ENCODE measurements at regions not wholly inside any gene's neighbourhood (a gene's known extent, or its start where the extent isn't known, plus 50 kb on each side); places are given as distances from the start of the nearest gene placed in this dataset.
"Not testable (repeated sequence)": the region's sequence is repeated elsewhere in the genome, so short reads cannot be mapped to it uniquely, and the experiment has no call there.

DNA sequence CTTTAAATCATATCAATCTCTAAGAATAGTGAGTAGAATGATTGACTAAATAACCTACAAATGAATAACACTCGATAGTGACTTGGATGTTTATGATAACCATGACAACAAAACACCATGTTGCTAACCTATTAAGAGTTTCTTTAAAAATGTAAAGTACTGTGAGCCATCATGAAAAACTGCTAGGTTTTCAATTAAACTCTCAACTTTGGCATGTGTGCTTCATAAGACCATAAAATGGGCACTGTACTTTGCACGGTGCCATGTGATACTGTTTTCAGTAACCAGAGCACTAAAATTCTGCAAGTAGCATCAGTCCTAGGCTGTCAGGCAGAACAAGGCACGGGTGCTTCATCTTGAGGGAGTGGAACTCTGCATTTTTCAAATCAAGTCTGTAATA, 96.2 kb upstream of the TRIM77 start:
- intact Hi-C loops (cut with DNase I), result loop anchor here (5.0 to 10.0 kb wide), 2 partner anchors 279 to 517 kb away; no protein-coding TSS in a partner anchor
- no peak for DNase-seq

DNA sequence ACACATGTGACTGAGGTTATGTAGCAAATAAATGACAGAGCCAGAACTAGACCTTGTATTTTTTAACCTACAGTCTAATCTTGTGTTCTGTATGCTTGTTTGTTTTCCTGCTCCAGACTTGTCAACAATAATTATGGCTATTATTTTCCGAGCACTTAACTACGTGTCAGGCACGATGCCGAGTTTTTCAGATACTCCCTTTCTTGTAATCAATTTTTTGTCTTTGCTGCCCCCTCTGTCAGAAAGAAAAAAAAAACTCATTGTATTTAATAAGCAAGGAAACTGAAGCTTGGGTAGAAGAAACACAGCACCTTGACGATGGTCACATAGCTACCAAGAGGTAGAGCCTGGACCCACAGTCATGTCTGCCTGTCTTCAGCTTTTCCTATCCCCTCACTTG, 95.7 kb upstream of the TRIM77 start:
- not testable (repeated sequence) for DNase-seq
- intact Hi-C loops (cut with DNase I), result loop anchor here (5.0 to 10.0 kb wide), 2 partner anchors 280 to 517 kb away; no protein-coding TSS in a partner anchor

DNA sequence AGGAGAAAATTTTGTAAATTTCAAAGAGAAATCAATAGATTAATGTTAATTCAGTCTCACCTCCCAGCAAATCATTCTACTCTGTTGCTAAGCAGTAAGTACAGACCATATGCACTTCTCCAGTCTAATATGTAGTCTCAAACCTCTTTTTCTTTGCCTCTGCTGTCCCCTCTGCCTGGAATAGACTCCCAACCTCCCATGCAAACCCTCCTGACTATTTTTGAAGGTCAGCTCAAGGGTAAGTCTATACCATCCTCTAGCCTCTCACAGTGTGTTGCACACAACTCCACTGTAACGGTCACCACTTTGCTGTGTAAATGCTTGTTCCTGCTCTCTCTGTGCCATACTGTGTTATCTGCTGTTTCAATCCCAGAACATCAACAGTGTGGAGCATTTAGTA, 94.5 kb upstream of the TRIM77 start:
- intact Hi-C loops (cut with DNase I), result loop anchor here (10.0 kb wide), 1 partner anchor 281 kb away; no protein-coding TSS in a partner anchor
- DNase-seq, result not testable (repeated sequence)

DNA sequence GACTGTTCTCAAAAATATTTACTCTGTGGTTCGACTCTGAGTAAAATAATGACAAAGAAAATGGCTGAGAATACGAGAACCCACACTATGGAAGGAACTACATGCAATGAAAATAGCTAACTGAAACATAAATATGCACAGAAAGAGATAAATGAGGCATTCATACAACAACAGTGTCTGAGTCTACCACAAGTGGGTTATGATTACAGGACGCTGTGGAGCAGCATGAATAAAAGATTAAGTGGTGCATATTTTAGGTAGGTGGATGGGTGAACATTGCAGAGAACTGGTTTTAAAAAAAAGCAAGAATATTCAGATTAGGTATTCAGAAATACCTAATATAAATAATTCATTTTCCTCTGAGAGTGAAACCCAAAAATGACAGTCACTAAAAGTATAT, 93.9 kb upstream of the TRIM77 start:
- DNase-seq, result not testable (repeated sequence)
- intact Hi-C loops (cut with DNase I), result loop anchor here (10.0 kb wide), 1 partner anchor 281 kb away; no protein-coding TSS in a partner anchor

DNA sequence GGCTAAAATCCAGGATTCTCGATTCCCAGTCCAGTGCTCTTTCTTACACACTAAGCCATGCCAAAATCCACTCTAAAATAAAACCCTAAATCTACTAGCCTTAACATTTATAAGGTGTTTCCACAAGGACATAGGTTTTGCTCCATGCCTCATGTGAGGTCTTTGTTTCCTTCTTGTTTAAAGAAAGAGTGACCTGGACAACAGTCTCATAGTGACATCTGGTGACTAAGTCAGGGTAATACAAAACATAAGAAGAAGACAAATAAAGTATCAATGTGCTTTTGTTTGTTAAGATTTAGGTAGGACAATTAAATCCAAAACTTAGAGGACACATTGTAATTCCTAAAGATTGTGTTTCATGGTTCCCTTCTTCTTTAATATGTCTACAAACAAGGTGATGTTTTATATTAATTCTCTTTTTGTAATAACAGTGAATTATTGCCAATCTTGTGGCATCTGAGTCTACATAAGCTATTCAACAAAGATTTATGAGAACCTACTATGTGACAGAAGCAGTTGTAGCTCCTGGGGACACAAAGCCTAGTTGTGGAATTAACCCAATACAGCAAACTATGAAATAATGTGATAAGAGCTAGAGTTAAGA, 93.0 kb upstream of the TRIM77 start:
- not testable (repeated sequence) for DNase-seq
- intact Hi-C loops (cut with DNase I), result loop anchor here (10.0 kb wide), 1 partner anchor 282 kb away; no protein-coding TSS in a partner anchor

DNA sequence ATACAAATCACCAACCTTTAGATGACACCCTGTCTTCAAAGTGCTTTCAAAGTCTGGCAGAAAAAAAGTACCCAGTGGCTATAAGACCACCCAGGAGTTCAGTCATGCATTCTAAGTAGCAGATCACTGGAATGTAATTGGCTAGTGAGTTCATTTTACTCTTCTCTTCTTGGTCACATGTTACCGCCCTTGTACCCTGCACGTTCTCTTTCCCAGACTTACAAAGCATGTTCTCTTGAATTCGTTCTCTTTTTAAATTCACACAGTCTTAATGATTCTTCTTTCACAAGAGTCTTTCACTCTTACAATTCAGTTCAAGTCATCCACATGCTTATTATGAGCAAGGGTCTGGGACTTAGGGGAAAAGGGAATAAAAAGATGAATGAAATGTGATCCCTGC, 89.4 kb upstream of the TRIM77 start:
- DNase-seq; intact Hi-C loops (cut with DNase I): not testable (repeated sequence)

DNA sequence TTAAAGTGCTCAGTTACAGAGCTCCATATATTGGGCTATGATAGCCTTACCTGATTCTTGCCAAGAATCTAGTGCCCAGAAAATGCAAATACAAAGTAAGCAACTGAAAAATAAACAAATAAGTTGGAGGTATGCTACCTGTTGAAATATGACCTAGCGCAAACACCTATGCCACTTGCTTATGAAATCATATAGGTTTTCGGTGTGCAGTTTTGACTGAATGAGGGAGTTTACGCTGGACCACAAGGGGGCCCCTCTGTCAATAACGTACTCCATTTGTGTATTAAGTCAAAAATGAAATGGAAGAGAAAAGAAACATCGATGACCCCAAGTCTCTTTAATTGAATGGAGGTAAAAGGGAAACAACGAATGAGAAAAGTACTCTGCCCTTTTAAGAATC, 84.9 kb upstream of the TRIM77 start:
- intact Hi-C loops (cut with DNase I), result no loop called here
- DNase-seq, result no peak

DNA sequence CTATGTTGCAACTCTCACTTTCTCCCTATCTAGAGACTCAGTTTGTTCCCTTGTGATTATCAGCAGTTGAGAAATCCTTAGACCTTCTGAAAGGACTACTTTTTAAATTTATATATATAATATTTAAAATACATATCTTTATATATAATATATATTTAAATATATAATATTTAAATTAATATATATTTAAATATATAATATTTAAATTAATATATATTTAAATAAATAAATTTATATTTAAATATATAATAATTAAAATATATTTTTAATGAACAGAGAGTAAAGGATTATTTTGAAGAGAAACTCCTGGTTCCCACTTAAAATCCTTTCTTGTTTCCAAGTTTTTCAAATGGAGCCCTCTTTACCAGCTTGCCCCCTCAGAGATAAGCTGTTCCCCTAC, 83.7 kb upstream of the TRIM77 start:
- no peak for DNase-seq
- intact Hi-C loops (cut with DNase I), result no loop called here

DNA sequence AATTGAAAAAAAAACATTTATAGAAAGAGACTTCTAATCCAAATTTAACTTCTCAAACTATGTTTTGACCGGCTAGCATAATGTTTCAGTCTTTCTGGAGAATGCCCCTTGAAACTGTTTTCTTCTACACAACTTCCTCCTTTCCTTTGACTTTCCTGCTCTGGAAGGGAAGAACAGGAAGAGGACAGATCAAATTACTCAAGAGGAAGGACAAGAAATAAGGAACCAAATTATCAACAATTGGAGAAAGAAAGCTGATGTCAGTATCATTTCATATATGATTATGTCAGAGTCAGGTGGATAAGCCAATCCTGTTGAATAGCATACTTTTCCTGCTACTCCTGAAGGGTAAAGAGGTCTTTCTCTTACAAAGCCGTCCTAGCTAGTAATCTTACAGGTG, 83.2 kb upstream of the TRIM77 start:
- intact Hi-C loops (cut with DNase I); DNase-seq: not testable (repeated sequence)

DNA sequence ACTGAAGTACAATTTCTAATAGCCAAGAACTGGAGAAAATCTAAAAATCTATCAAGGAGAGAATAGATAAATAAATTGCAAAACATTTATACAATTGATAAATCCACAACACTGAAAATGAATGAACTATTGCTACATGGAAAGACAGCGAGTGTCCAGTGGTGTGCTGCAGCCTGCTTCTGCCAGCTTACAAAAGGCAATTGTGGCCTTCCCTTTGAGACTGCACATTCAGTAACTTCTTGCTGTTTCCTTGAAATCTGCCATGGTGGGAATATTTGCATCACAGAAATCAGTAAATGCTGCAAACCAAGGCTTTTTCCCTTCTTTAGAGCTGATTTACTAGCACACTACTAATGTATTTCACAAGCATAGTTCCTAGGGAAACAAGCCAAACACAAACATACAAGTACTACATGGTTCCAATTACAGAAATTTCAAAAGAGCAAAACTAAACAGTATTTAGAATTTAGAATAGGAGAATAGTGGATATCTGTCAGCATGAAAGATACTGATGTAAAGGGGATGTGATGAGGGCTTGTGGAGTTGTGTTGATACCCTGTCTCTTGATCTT, 76.9 kb upstream of the TRIM77 start:
- intact Hi-C loops (cut with DNase I), result no loop called here
- DNase-seq, result peak in 2 of 10 donors; percentile 31 to 84

DNA sequence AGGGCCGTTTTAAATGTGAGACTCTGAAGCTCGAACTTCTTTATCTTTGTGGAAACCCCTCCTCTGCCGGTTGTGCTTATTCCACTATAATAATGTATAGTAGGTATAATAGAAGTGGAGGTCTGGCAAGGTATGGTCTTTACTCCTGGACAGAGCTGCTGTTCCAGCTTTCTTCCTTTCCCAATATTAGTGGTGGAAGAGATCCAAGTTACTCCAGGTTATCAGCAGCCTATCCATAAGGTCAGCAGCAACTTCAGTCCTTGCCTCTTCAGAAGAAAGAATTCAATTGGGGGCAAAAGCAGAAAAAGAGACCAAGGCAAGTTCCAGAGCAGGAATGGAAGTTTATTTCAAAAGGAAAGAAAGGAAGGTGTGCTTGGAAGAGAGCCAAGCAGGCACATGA, 69.3 kb upstream of the TRIM77 start:
- intact Hi-C loops (cut with DNase I); DNase-seq: not testable (repeated sequence)

DNA sequence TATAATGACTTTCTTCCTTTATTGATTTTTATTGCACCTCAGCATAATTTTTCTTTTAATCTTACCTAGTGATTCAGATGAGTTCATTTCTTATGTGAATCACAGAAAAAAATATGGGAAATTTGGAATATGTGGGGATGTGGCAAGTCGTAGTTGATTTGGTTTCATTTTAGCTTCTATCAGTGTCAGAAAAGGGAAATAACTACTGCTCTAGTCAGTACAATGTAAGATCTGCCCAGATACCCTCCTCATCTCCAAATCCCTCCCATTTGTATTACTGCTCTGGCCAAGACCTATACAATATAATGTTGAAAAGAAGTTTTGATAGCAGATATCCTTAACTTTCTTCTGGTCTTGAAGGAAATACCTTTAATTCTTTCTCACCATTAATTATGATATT, 61.9 kb upstream of the TRIM77 start:
- intact Hi-C loops (cut with DNase I); DNase-seq: not testable (repeated sequence)

DNA sequence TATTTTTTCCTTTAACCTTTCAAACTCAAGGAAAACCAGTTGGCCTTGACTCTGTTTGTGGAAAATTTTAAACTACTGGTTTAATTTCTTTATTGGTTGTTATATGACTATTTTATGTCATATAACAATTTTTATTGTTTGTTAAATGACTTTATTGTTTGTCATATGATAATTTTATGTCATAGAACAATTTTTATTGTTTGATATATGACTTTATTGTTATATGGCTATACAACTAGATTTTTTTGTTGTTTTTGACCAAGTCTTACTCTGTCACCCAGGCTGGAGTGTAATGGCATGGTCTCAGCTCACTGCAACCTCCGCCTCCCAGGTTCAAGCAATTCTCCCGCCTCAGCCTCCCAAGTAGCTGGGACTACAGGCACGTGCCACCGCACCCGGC, 61.1 kb upstream of the TRIM77 start:
- intact Hi-C loops (cut with DNase I); DNase-seq: not testable (repeated sequence)

DNA sequence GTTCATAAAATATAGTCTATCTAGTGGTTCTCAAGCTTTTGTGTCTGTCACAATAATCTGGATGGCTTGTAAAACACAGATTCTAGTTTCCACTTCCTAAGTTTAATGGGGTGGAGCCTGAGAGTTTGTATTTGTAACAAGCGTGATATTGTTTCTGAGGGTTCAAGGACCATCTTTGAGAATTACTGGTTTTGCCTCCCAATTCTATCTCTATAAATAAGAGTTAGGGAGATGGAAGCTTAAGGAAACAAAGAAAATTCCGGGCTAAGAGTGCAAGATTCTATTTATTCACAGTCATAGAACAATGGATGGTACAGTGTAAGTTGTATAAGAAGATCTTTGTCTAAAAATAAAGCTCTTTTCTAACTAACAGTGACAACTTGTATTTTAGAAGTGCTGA, 55.4 kb upstream of the TRIM77 start:
- DNase-seq; intact Hi-C loops (cut with DNase I): not testable (repeated sequence)

DNA sequence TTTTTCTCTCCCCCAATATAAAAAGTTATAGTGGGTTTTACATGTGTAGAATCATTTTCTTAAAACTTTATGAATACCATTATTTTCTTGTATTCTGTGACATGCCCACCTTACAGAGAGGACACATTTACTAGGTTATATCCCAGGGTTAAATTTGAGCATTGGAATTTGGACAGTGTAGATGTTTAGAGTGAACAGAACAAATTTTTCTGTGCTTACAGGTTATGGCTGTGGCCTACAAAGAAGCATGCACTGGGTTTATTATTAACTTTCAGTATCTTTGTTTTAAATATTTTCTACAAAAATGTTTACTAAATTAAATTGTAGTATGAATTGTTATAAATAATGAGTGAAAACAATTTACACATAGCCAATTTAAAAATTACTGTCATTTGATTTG, 51.3 kb upstream of the TRIM77 start:
- DNase-seq; intact Hi-C loops (cut with DNase I): not testable (repeated sequence)

DNA sequence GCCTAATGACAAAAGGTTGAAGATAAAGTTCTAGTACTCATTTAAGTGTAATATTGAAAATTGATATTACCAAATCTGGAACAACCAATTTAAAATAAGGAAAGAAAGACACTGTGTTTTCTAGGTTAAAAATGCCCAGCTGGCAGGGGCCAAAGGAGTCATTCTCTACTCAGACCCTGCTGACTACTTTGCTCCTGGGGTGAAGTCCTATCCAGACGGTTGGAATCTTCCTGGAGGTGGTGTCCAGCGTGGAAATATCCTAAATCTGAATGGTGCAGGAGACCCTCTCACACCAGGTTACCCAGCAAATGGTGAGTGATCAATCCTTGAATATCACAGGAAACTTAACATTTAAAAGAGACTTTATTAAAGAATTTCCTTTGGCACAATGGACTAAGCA, 50.7 kb upstream of the TRIM77 start:
- intact Hi-C loops (cut with DNase I); DNase-seq: not testable (repeated sequence)

DNA sequence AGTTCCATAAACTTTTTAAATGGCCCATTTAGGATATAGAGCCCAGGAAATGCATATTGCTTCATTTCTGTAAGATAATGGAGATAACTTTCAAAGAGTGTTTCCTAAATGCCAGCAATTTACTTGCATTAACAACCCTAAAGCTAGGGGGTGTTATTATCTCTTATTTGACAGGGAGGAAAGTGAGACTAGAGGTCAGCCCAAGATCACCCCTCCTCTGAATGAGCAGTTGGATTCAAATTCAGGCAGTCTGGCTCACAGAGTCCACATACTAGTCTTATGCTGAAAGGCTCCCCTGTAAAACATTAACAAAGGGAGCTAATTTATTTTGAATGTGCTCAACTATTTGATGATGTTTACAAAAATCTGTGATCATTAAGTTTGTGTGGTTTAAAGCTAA, 49.9 kb upstream of the TRIM77 start:
- no peak for DNase-seq
- intact Hi-C loops (cut with DNase I), result no loop called here
